Sigmoid colon (tissue), 4 donors: ENCODE measurements at regions not wholly inside any gene's neighbourhood (a gene's known extent, or its start where the extent isn't known, plus 50 kb on each side); places are given as distances from the start of the nearest gene placed in this dataset.
"Not testable (repeated sequence)": the region's sequence is repeated elsewhere in the genome, so short reads cannot be mapped to it uniquely, and the experiment has no call there.

Experiments
- CTCF ChIP-seq, 4 experiments: fragments of 450-650 bp in 3 of 4; fragments of 200-600 bp in 1 of 4; IDR thresholded peaks; one replicate each; pipeline ENCODE4 v1.5.1; 2016 to 2019; ENCODE audit warnings: antibody characterized with exemption in 4 of 4, mild to moderate bottlenecking in 3 of 4, moderate library complexity in 2 of 4
- EP300 ChIP-seq, 4 donors: sonication (generic); formaldehyde crosslinking; IDR thresholded peaks; one replicate each; pipeline ENCODE4 v1.6.1; 2017; ENCODE audit warnings: antibody characterized with exemption in 4 of 4
- POLR2A ChIP-seq, 2 donors: fragments of 450-650 bp; IDR thresholded peaks; one replicate each; pipeline ENCODE4 v1.6.1; 2016; ENCODE audit warnings: antibody characterized with exemption in 2 of 2, mild to moderate bottlenecking in 2 of 2, moderate library complexity in 2 of 2
- POLR2AphosphoS5 ChIP-seq, 4 donors: sonication (generic); formaldehyde crosslinking; IDR thresholded peaks; one replicate each; pipeline ENCODE4 v1.6.1; 2017; ENCODE audit warnings: antibody characterized with exemption in 4 of 4

DNA sequence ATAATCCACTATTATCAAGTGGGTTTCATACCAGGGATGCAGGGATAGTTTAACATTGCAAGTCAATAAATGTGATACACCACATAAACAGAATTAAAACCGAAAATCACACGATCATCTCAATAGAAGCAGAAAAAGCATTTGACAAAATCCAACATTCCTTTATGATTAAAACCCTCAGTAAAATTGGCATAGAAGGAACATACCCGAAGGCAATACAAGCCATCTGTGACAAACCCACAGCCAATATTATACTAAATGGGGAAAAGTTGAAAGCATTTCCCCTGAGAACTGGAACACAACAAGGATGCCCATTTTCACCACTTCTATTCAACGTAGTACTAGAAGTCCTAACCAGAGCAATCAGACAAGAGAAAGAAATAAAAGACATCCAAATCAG, 103.0 kb upstream of the KRR1 start:
- not testable (repeated sequence) for TF ChIP-seq CTCF, POLR2A, POLR2AphosphoS5, EP300 (IDR thresholded peaks at IDR 0.05)
